NOMO-1 treated with DMSO at 0.1 percent for 48 hours (cell line): ENCODE measurements at regions not wholly inside any gene's neighbourhood (a gene's known extent, or its start where the extent isn't known, plus 50 kb on each side); places are given as distances from the start of the nearest gene placed in this dataset.
A peak's percentile ranks its signal among the peaks of the same experiment; 100 is the strongest.

Source experiments
- DNase-seq: peaks from one replicate; lab custom pipeline; 2025; ENCODE audit not compliant: unreplicated experiment; lab: John Stamatoyannopoulos, UW

- DNase-seq: no peak
Observed at GRCh38 chr4:144366425-144366824, 225.9 kb upstream of the GYPA start.

GRCh38 chr4:144371485-144371884 is 231.0 kb upstream of the GYPA start:
- DNase-seq: no peak

- DNase-seq: no peak
Observed at GRCh38 chr4:144374065-144374464, 233.5 kb upstream of the GYPA start.

GRCh38 chr4:144376866-144377265 is 236.3 kb upstream of the GYPA start:
- DNase-seq: no peak

- no peak for DNase-seq
Observed at GRCh38 chr4:144384408-144384807, 243.9 kb upstream of the GYPA start.

- no peak for DNase-seq
Observed at GRCh38 chr4:144399927-144400326, 246.0 kb upstream of the HHIP start.

- no peak for DNase-seq
Observed at GRCh38 chr4:144402176-144402575, 243.8 kb upstream of the HHIP start.

- no peak for DNase-seq
Observed at GRCh38 chr4:144402999-144403398, 243.0 kb upstream of the HHIP start.

GRCh38 chr4:144403893-144404292 is 242.1 kb upstream of the HHIP start:
- DNase-seq: no peak

GRCh38 chr4:144409525-144409924 is 236.4 kb upstream of the HHIP start:
- DNase-seq: no peak

- no peak for DNase-seq
Observed at GRCh38 chr4:144410230-144410783, 235.6 kb upstream of the HHIP start.

- peak; percentile 38 for DNase-seq
Observed at GRCh38 chr4:144411119-144411518, 234.8 kb upstream of the HHIP start.

- no peak for DNase-seq
Observed at GRCh38 chr4:144411700-144412099, 234.3 kb upstream of the HHIP start.

- no peak for DNase-seq
Observed at GRCh38 chr4:144421056-144421455, 224.9 kb upstream of the HHIP start.

GRCh38 chr4:144421839-144422565 is 224.0 kb upstream of the HHIP start:
- DNase-seq: no peak

GRCh38 chr4:144423930-144424329 is 222.0 kb upstream of the HHIP start:
- DNase-seq: no peak

- peak; percentile 39 for DNase-seq
Observed at GRCh38 chr4:144426023-144426422, 219.9 kb upstream of the HHIP start.

- DNase-seq: no peak
Observed at GRCh38 chr4:144442713-144443112, 203.2 kb upstream of the HHIP start.

GRCh38 chr4:144449611-144450010 is 196.3 kb upstream of the HHIP start:
- DNase-seq: no peak

GRCh38 chr4:144450526-144450925 is 195.4 kb upstream of the HHIP start:
- no peak for DNase-seq

GRCh38 chr4:144451766-144452450 is 194.0 kb upstream of the HHIP start:
- no peak for DNase-seq

- DNase-seq: no peak
Observed at GRCh38 chr4:144456196-144456595, 189.8 kb upstream of the HHIP start.
